ENCODE measurements at regions not wholly inside any gene's neighbourhood (a gene's known extent, or its start where the extent isn't known, plus 50 kb on each side); places are given as distances from the start of the nearest gene placed in this dataset.

- DNase-seq, result no peak
- no peaks in the 10 kb centered on the region for H3K27me3 Mint-ChIP-seq
- no peaks in the 10 kb centered on the region for H3K9me3 Mint-ChIP-seq
- no peaks in the 10 kb centered on the region for H3K36me3 Mint-ChIP-seq (ENCODE audit: low read depth)
- no peak overlapping the region for H3K4me3 Mint-ChIP-seq
- no peak overlapping the region for H3K27ac Mint-ChIP-seq
- no peaks in the 10 kb centered on the region for H3K4me1 Mint-ChIP-seq (ENCODE audit: low read depth)
These were observed 482.4 kb upstream of the GHITM start for GRCh38 chr10:83656924-83657323.

- DNase-seq, result no peak
- Mint-ChIP-seq H3K4me1 (ENCODE audit: low read depth) (no peaks in the 10 kb centered on the region), H3K9me3 (no peaks in the 10 kb centered on the region), H3K27me3 (no peaks in the 10 kb centered on the region), H3K36me3 (ENCODE audit: low read depth) (no peaks in the 10 kb centered on the region), H3K4me3 (no peak overlapping the region), H3K27ac (no peak overlapping the region)
These were observed 481.8 kb upstream of the GHITM start for GRCh38 chr10:83657487-83657886.

DNA sequence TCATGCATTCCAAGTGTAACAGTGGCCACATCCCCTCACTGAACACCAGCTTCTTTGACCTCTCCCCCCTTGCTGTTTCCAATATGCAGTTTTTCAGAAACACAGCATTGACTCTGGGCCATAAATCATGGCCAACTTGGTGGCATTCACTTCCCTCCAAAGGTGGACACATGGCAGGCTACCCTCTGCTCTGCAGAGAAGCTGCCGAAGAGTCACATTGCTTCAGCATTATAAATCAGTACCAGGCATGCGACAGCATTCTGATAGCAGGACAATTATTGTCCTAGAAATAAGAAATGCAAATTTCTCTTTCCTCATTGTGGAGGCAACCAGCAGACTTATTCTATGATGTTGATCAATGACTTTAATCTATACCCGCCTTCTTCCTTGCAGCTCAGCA, 475.4 kb upstream of the GHITM start:
- Mint-ChIP-seq H3K27me3 (no peaks in the 10 kb centered on the region), H3K36me3 (ENCODE audit: low read depth) (no peaks in the 10 kb centered on the region)

GRCh38 chr10:83666762-83667161, 472.5 kb upstream of the GHITM start:
- no peak for DNase-seq
- Mint-ChIP-seq H3K9me3 (peaks cover 3% of the 10 kb centered on the region), H3K27me3 (no peaks in the 10 kb centered on the region), H3K36me3 (ENCODE audit: low read depth) (no peaks in the 10 kb centered on the region), H3K4me3 (no peak overlapping the region), H3K27ac (no peak overlapping the region), H3K4me1 (ENCODE audit: low read depth) (no peaks in the 10 kb centered on the region)

More for the DNA sequence above, 475.4 kb upstream of the GHITM start:
- Mint-ChIP-seq H3K4me3 (no peak overlapping the region), H3K27ac (no peak overlapping the region), H3K9me3 (peaks cover 3% of the 10 kb centered on the region), H3K4me1 (ENCODE audit: low read depth) (no peaks in the 10 kb centered on the region)
- DNase-seq, result no peak

DNA sequence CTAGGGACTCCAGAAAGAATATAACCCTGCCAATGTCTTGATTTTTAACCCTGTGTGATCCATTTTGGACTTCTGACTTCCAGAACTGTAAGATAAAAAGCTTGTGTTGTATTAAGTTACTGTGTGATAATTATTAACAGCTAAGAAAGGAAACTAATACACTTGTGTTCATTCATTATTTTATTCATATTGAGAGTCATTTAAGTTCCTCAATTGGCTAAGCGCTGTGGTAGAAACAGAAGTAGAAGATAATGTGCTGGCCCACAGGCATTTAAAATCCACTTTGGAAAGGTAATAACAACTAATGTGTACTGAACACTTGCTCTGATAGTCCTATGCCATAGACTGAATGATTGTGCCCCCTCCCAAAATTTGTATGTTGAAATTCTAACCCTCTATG, 471.7 kb upstream of the GHITM start:
- H3K9me3 Mint-ChIP-seq, result peaks cover 3% of the 10 kb centered on the region
- no peaks in the 10 kb centered on the region for H3K4me1 Mint-ChIP-seq (ENCODE audit: low read depth)
- no peaks in the 10 kb centered on the region for H3K27me3 Mint-ChIP-seq
- H3K27ac Mint-ChIP-seq, result no peak overlapping the region
- no peak overlapping the region for H3K4me3 Mint-ChIP-seq
- no peak for DNase-seq
- H3K36me3 Mint-ChIP-seq (ENCODE audit: low read depth), result no peaks in the 10 kb centered on the region

DNA sequence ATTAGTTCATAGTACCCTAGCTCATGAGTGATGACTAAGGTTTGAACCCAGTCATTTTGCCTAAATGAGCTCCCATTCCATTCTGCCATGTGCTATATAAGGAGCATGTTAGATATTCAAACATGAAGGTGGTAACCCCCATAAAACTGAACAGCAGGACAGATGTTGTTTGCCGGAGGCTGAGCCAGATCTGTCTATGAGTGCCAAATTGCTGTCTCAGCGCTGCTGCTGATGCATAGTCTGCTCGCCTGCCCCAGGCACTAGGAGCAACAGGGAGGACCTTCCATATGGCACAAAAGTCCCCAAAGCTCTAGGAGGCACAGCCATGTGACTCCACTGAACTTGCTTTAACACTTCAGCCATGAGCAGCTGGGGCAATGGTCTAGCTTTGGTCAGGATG, 466.0 kb upstream of the GHITM start:
- no peak overlapping the region for H3K4me3 Mint-ChIP-seq
- H3K27ac Mint-ChIP-seq, result no peak overlapping the region
- H3K4me1 Mint-ChIP-seq (ENCODE audit: low read depth), result peaks cover under 1% of the 10 kb centered on the region
- no peaks in the 10 kb centered on the region for H3K36me3 Mint-ChIP-seq (ENCODE audit: low read depth)
- no peak for DNase-seq
- no peaks in the 10 kb centered on the region for H3K9me3 Mint-ChIP-seq
- H3K27me3 Mint-ChIP-seq, result no peaks in the 10 kb centered on the region

GRCh38 chr10:83677795-83678194, 461.5 kb upstream of the GHITM start:
- H3K27ac Mint-ChIP-seq, result no peak overlapping the region
- no peaks in the 10 kb centered on the region for H3K36me3 Mint-ChIP-seq (ENCODE audit: low read depth)
- H3K27me3 Mint-ChIP-seq, result no peaks in the 10 kb centered on the region
- DNase-seq, result no peak
- no peaks in the 10 kb centered on the region for H3K9me3 Mint-ChIP-seq
- H3K4me1 Mint-ChIP-seq (ENCODE audit: low read depth), result peaks cover 25% of the 10 kb centered on the region
- H3K4me3 Mint-ChIP-seq, result no peak overlapping the region

DNA sequence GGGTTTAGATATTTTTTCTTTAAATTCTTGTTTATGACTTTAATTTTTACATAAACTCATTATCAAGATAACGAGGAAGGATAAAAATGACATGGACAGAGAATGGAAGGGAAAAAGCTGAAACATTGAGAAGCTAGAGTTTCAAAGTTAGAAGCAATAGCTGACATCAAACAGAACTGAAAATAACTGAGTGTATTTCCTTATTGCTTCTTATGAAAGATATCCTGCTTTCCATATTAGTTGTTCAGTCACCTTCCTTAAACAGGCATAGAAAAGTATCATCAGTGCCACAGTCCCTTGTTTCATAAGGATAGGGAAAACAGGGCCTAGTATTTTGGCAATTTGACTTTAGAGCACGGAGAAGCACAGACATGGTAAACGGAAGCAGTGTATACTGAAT, 460.5 kb upstream of the GHITM start:
- peaks cover 25% of the 10 kb centered on the region for H3K4me1 Mint-ChIP-seq (ENCODE audit: low read depth)
- no peaks in the 10 kb centered on the region for H3K27me3 Mint-ChIP-seq
- H3K27ac Mint-ChIP-seq, result no peak overlapping the region
- H3K9me3 Mint-ChIP-seq, result no peaks in the 10 kb centered on the region
- H3K4me3 Mint-ChIP-seq, result no peak overlapping the region
- no peaks in the 10 kb centered on the region for H3K36me3 Mint-ChIP-seq (ENCODE audit: low read depth)
- DNase-seq, result no peak

- no peak for DNase-seq
- Mint-ChIP-seq H3K9me3 (no peaks in the 10 kb centered on the region), H3K27ac (peak overlapping the region; percentile 7), H3K4me3 (no peak overlapping the region), H3K4me1 (ENCODE audit: low read depth) (peaks cover 25% of the 10 kb centered on the region), H3K27me3 (no peaks in the 10 kb centered on the region), H3K36me3 (ENCODE audit: low read depth) (no peaks in the 10 kb centered on the region)
These were observed 458.8 kb upstream of the GHITM start for GRCh38 chr10:83680470-83680891.

GRCh38 chr10:83682414-83682813, 456.9 kb upstream of the GHITM start:
- Mint-ChIP-seq H3K4me3 (no peak overlapping the region), H3K27ac (no peak overlapping the region), H3K36me3 (ENCODE audit: low read depth) (no peaks in the 10 kb centered on the region), H3K9me3 (no peaks in the 10 kb centered on the region), H3K4me1 (ENCODE audit: low read depth) (peaks cover 25% of the 10 kb centered on the region), H3K27me3 (no peaks in the 10 kb centered on the region)
- DNase-seq, result no peak

DNA sequence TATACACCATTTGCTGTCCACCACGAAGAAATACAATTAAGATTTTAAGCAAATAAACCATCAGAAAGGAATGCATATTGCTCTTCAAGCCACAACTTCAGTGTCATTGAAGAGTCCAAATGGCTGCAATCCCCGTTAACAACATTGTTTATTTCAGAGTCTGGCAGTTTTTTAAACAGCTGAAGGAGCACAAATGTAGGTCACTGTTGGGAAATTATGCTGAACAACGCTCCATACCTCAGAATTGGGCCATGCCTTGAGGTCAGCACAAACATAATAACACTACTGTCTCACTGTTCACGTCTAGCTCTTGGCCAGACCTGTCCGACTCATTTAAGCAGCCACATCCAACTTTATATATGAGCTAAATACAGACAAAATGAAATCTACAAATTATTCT, 453.9 kb upstream of the GHITM start:
- Mint-ChIP-seq H3K27me3 (no peaks in the 10 kb centered on the region), H3K4me1 (ENCODE audit: low read depth) (peaks cover 9% of the 10 kb centered on the region), H3K9me3 (no peaks in the 10 kb centered on the region), H3K27ac (no peak overlapping the region), H3K4me3 (no peak overlapping the region), H3K36me3 (ENCODE audit: low read depth) (no peaks in the 10 kb centered on the region)
- DNase-seq, result no peak

DNA sequence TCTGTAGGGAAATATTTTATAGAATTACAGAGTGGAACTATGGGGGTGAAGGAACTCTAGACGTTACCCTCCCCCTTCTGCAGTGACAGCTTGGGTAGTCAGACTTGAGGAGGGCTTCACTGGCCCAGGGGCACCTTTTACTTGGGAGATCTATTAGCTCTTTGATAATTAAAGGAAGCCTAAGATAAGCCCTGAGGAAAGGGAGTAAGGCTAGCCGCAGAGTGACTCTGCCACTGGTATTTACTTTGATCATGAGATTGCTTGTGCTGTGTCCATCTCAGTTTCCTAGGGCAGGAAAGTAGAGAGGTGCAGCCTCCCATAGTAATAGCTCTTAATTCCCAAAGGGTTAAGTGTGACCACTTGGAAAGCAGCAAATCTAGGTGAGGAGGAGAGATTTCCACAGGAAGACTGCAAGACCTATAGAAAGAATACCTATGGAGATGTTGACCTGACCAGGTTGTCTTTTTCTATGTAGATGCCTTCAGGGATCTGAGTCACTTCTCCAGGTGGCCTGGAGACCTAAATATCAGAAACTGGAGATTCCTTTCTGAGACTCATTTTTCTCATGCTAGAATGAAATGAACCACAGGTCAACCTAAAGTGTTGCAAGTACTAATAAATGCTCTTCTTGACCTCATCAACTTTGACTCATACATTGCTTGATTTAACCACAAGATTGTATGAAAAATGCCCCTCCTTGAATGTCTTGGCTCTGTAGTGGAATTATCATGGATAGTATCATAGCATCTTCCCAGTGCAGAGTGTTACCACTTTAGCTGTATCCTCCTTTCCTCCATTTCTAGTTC, 447.3 kb upstream of the GHITM start:
- no peak for DNase-seq
- H3K4me3 Mint-ChIP-seq, result no peak overlapping the region
- H3K36me3 Mint-ChIP-seq (ENCODE audit: low read depth), result no peaks in the 10 kb centered on the region
- H3K27ac Mint-ChIP-seq, result no peak overlapping the region
- peaks cover 2% of the 10 kb centered on the region for H3K9me3 Mint-ChIP-seq
- H3K4me1 Mint-ChIP-seq (ENCODE audit: low read depth), result no peaks in the 10 kb centered on the region
- H3K27me3 Mint-ChIP-seq, result no peaks in the 10 kb centered on the region

- no peaks in the 10 kb centered on the region for H3K36me3 Mint-ChIP-seq (ENCODE audit: low read depth)
- H3K27me3 Mint-ChIP-seq, result no peaks in the 10 kb centered on the region
- no peak overlapping the region for H3K27ac Mint-ChIP-seq
- H3K4me1 Mint-ChIP-seq (ENCODE audit: low read depth), result no peaks in the 10 kb centered on the region
- DNase-seq, result no peak
- H3K9me3 Mint-ChIP-seq, result no peaks in the 10 kb centered on the region
- H3K4me3 Mint-ChIP-seq, result no peak overlapping the region
These were observed 440.4 kb upstream of the GHITM start for GRCh38 chr10:83698899-83699298.

DNA sequence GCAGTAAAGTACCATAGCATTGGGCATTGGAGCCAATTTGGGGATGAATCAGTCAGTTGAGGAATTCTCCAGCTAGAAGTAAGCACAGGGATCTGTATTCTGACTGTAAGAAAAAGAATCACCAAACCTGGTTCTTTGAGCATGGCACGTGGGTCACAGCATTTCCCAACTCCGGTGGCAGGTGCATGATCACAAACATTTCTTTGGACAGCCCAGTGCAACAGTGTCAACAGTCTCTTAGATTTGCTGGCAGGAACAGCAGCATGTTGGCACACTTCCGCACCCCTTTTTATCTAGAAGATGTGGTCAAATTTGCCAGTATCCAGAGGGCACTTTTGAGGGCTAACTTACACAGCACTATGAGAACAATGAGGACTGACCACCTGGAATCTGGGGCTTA, 437.5 kb upstream of the GHITM start:
- Mint-ChIP-seq H3K4me3 (no peak overlapping the region), H3K36me3 (ENCODE audit: low read depth) (no peaks in the 10 kb centered on the region), H3K27ac (no peak overlapping the region), H3K4me1 (ENCODE audit: low read depth) (no peaks in the 10 kb centered on the region), H3K27me3 (no peaks in the 10 kb centered on the region), H3K9me3 (peaks cover 2% of the 10 kb centered on the region)
- DNase-seq, result no peak

- Mint-ChIP-seq H3K27ac (no peak overlapping the region), H3K4me1 (ENCODE audit: low read depth) (no peaks in the 10 kb centered on the region), H3K9me3 (peaks cover 2% of the 10 kb centered on the region), H3K4me3 (no peak overlapping the region), H3K27me3 (no peaks in the 10 kb centered on the region), H3K36me3 (ENCODE audit: low read depth) (no peaks in the 10 kb centered on the region)
- DNase-seq, result no peak
These were observed 436.6 kb upstream of the GHITM start for GRCh38 chr10:83702731-83703130.

DNA sequence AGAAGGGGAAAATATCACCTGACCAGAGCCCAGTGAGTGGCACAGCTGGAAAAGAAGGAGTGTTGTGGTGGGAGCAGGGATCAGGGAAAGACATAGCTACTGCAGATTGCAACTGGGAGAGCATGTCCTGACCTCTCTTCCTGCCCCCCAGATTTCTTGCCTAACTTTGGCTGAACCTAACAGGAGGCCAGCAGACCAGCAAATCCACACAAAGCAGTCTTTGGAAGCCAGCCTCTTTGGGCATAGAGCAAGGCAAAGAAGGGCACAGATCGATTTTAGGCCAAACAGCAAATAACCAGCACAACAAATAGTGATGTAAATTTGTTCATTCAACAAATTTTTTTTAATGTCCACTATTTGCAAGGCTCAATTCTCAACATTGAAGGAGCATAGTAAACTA, 433.2 kb upstream of the GHITM start:
- H3K27me3 Mint-ChIP-seq, result no peaks in the 10 kb centered on the region
- H3K36me3 Mint-ChIP-seq (ENCODE audit: low read depth), result no peaks in the 10 kb centered on the region
- no peak for DNase-seq
- no peaks in the 10 kb centered on the region for H3K4me1 Mint-ChIP-seq (ENCODE audit: low read depth)
- H3K4me3 Mint-ChIP-seq, result no peak overlapping the region
- H3K9me3 Mint-ChIP-seq, result peaks cover 2% of the 10 kb centered on the region
- H3K27ac Mint-ChIP-seq, result no peak overlapping the region

Measured in activated T-cell treated with anti-CD3 and anti-CD28 coated beads, Interleukin-2, amount 50 U/mL, for 24 hours (primary cell).